HepG2 (cell line): ENCODE measurements at regions not wholly inside any gene's neighbourhood (a gene's known extent, or its start where the extent isn't known, plus 50 kb on each side); places are given as distances from the start of the nearest gene placed in this dataset.

Experiments
- ATAC-seq: fragments of 200-7000 bp; cut with Tn5 transposase; 3 replicates; pipeline ENCODE4 v1.9.1; 2020; ENCODE audit warnings: mild to moderate bottlenecking, moderate library complexity
- BruUV-seq: library from RNA; stranded (reverse); fragments of 400-500 nt; replicated peaks from 2 replicates; lab custom pipeline; 2021; lab: Mats Ljungman, UMichigan
- CTCF ChIA-PET: fragments of 300-600 bp; formaldehyde crosslinking; extraction: SDS; loops from one replicate; lab custom pipeline; 2021; ENCODE audit warnings: low total read pairs, inconsistent platforms, low intra/inter-chr PET ratio; lab: Yijun Ruan, JAX
- POLR2A ChIA-PET: fragments of 350-600 bp; sonication (Branson Sonifier 250); formaldehyde crosslinking; loops from one replicate; lab custom pipeline; 2020; ENCODE audit warnings: antibody characterized with exemption, inconsistent platforms; lab: Yijun Ruan, JAX
- DNase-seq: peaks from one replicate; pipeline ENCODE4 v3.0.0-alpha.2; 2015; ENCODE audit warnings: low spot score
- FAIRE-seq: peaks from 3 replicates; lab custom pipeline; 2011; peaks lifted over from hg19 to GRCh38; lab: Jason Lieb, UNC
- H2AFZ ChIP-seq: one replicate; pipeline ENCODE4 v1.6.1; 2011; ENCODE audit warnings: low read length, inconsistent platforms
- H3K27ac ChIP-seq: fragments of 300-600 bp; 3 replicates; pipeline ENCODE4 v1.8.0; 2011; ENCODE audit warnings: mixed run types, mild to moderate bottlenecking, mixed read lengths, low read length, inconsistent platforms; ENCODE audit not compliant: insufficient read depth; ENCODE audit errors: extremely low read length
- H3K27me3 ChIP-seq, 2 experiments: fragments of 200-600 bp in 1 of 2; 2 replicates in 1 of 2; 3 replicates in 1 of 2; pipeline versions ENCODE4 v1.6.0 to v1.8.0; 2011; ENCODE audit warnings: low read length in 2 of 2, mild to moderate bottlenecking in 2 of 2, moderate library complexity in 2 of 2, inconsistent platforms in 1 of 2; ENCODE audit not compliant: insufficient read depth in 2 of 2, control insufficient read depth in 1 of 2
- H3K36me3 ChIP-seq, 2 experiments: fragments of 200-600 bp in 1 of 2; replicated peaks in 1 of 2; 2 replicates in 1 of 2; 3 replicates in 1 of 2; pipeline versions ENCODE4 v1.5.1 to v1.8.0; 2011; ENCODE audit warnings: low read length in 2 of 2, inconsistent platforms in 1 of 2; ENCODE audit not compliant: insufficient read depth in 2 of 2, control insufficient read depth in 1 of 2
- H3K4me1 ChIP-seq: 2 replicates; pipeline ENCODE4 v1.5.1; 2012; ENCODE audit warnings: low read length, inconsistent platforms; ENCODE audit not compliant: insufficient read depth
- H3K4me2 ChIP-seq: 2 replicates; pipeline ENCODE4 v1.6.0; 2011; ENCODE audit warnings: low read depth, low read length, inconsistent platforms
- H3K4me3 ChIP-seq, 3 experiments: fragments of 200-600 bp in 1 of 3; sonication (generic), shearing (Covaris generic) in 1 of 3; replicated peaks in 1 of 3; 2 replicates each; pipeline ENCODE4 v1.5.1; 2011 to 2016; ENCODE audit warnings: low read length in 3 of 3, inconsistent platforms in 2 of 3, low read depth in 2 of 3, mild to moderate bottlenecking in 2 of 3, control low read depth in 1 of 3, mixed read lengths in 1 of 3; ENCODE audit not compliant: insufficient read depth in 1 of 3
- H3K79me2 ChIP-seq: one replicate; pipeline ENCODE4 v1.6.1; 2011; ENCODE audit warnings: low read length, inconsistent platforms; ENCODE audit not compliant: insufficient read depth
- H3K9ac ChIP-seq: 2 replicates; pipeline ENCODE4 v1.6.0; 2011; ENCODE audit warnings: mild to moderate bottlenecking, low read depth, low read length, inconsistent platforms; ENCODE audit not compliant: insufficient read depth
- H3K9me3 ChIP-seq: 2 replicates; pipeline ENCODE4 v1.5.1; 2012; ENCODE audit warnings: mild to moderate bottlenecking, low read length
- H4K20me1 ChIP-seq: 2 replicates; pipeline ENCODE4 v1.6.0; 2011; ENCODE audit warnings: inconsistent platforms, mild to moderate bottlenecking, low read length, moderate library complexity; ENCODE audit not compliant: insufficient read depth
- AFF4 ChIP-seq: sonication (generic); formaldehyde crosslinking; IDR thresholded peaks from 2 replicates; pipeline ENCODE4 v1.4.0; 2020; ENCODE audit warnings: missing genetic modification reagents
- DMAP1 ChIP-seq: IDR thresholded peaks from 2 replicates; pipeline ENCODE4 v1.6.1; 2016
- HMG20A ChIP-seq: IDR thresholded peaks from 2 replicates; pipeline ENCODE4 v1.6.1; 2016; ENCODE audit warnings: borderline replicate concordance
- IRF2 ChIP-seq: IDR thresholded peaks from 2 replicates; pipeline ENCODE4 v1.6.1; 2018; ENCODE audit warnings: missing genetic modification reagents, missing compliant biosample characterization
- ISX ChIP-seq: sonication (generic); formaldehyde crosslinking; conservative IDR thresholded peaks from 2 replicates; pipeline ENCODE4 v1.5.0; 2020; ENCODE audit warnings: missing genetic modification reagents
- MTA1 ChIP-seq: sonication (generic); formaldehyde crosslinking; IDR thresholded peaks from 2 replicates; pipeline ENCODE4 v1.4.0; 2020; ENCODE audit warnings: missing genetic modification reagents, mild to moderate bottlenecking, borderline replicate concordance
- NFE2L2 ChIP-seq: fragments of 150-350 bp; IDR thresholded peaks from 2 replicates; pipeline ENCODE4 v1.6.1; 2014; ENCODE audit warnings: low read length
- REXO4 ChIP-seq: sonication (generic); formaldehyde crosslinking; IDR thresholded peaks from 2 replicates; pipeline ENCODE4 v1.8.0; 2022; ENCODE audit warnings: missing genetic modification reagents, mild to moderate bottlenecking, borderline replicate concordance
- STAG1 ChIP-seq: sonication (generic); formaldehyde crosslinking; IDR thresholded peaks from 2 replicates; pipeline ENCODE4 v1.4.0; 2020; ENCODE audit warnings: missing genetic modification reagents
- U2AF2 ChIP-seq: fragments of 200-400 bp; formaldehyde crosslinking; IDR thresholded peaks from 2 replicates; pipeline ENCODE4 v1.6.1; 2017; ENCODE audit warnings: low read depth, mild to moderate bottlenecking, low read length
- USF2 ChIP-seq, 2 experiments: sonication (generic) in 1 of 2; formaldehyde crosslinking in 1 of 2; IDR thresholded peaks; 2 replicates each; pipeline versions ENCODE4 v1.5.1 to v1.6.1; 2011 to 2020; ENCODE audit warnings: borderline replicate concordance in 1 of 2, low read depth in 1 of 2, low read length in 1 of 2, mild to moderate bottlenecking in 1 of 2, missing genetic modification reagents in 1 of 2, moderate library complexity in 1 of 2
- ZFP91 ChIP-seq: sonication (generic); formaldehyde crosslinking; IDR thresholded peaks from 2 replicates; pipeline ENCODE4 v1.9.0; 2022; ENCODE audit warnings: missing genetic modification reagents, mild to moderate bottlenecking, borderline replicate concordance
- ZNF260 ChIP-seq: sonication (generic); formaldehyde crosslinking; IDR thresholded peaks from 2 replicates; pipeline ENCODE4 v1.4.0; 2020; ENCODE audit warnings: missing genetic modification reagents, low read depth, mild to moderate bottlenecking, borderline replicate concordance
- ZNF331 ChIP-seq: sonication (generic); formaldehyde crosslinking; IDR thresholded peaks from 2 replicates; pipeline ENCODE4 v1.4.0; 2020; ENCODE audit warnings: missing genetic modification reagents
- ZNF414 ChIP-seq: sonication (generic); formaldehyde crosslinking; IDR thresholded peaks from 2 replicates; pipeline ENCODE4 v1.5.0; 2020; ENCODE audit warnings: missing genetic modification reagents
- WGBS: methylation state at CpG from one replicate; pipeline ENCODE4 v1.1.6; 2017; ENCODE audit warnings: low lambda C conversion rate; 5-methylcytosine and 5-hydroxymethylcytosine counted together
- in situ Hi-C: cut with HindIII; loops from 2 replicates; pipeline ENCODE4 v1.10.0; 2017; ENCODE audit warnings: low pct_unique_long_range_greater_than_20kb; ENCODE audit not compliant: extremely low pct_ligation_motif_present
- intact Hi-C: fragments of 100-400 bp; cut with micrococcal nuclease; formaldehyde crosslinking; loops from one replicate; pipeline ENCODE4 v1.10.0; 2022; ENCODE audit not compliant: unreplicated experiment

- Histone ChIP-seq H2AFZ (no peak overlapping the region), H3K79me2 (no peaks in the 10 kb centered on the region), H3K27me3 (peaks cover 0 to 2% of the 10 kb centered on the region in 2 experiments; a peak in 1 of 5 replicates), H3K27ac (no peak overlapping the region), H3K9me3 (no peaks in the 10 kb centered on the region), H3K9ac (no peak overlapping the region), H4K20me1 (no peaks in the 10 kb centered on the region), H3K4me2 (no peak overlapping the region), H3K36me3 (no peaks in the 10 kb centered on the region), H3K4me3 (no peak overlapping the region), H3K4me1 (no peaks in the 10 kb centered on the region)
- CTCF ChIA-PET: no interaction called here
- BruUV-seq: no TSS peak
- intact Hi-C loops: no loop called here
- TF ChIP-seq ZNF260 (CRISPR knock-in tag): no peak
- TF ChIP-seq ZNF414 (CRISPR knock-in tag): no peak
- TF ChIP-seq ZFP91 (CRISPR knock-in tag): no peak
- no peak for TF ChIP-seq REXO4 (CRISPR knock-in tag)
- no peak for TF ChIP-seq USF2 (IDR thresholded peaks at IDR 0.05; ENCODE audit: low read depth, low read length)
- no peak for TF ChIP-seq USF2 (CRISPR knock-in tag; IDR thresholded peaks at IDR 0.05; ENCODE audit: borderline replicate concordance)
- TF ChIP-seq U2AF2: no peak
- no peak for TF ChIP-seq AFF4
- TF ChIP-seq MTA1 (CRISPR knock-in tag): no peak
- TF ChIP-seq ZNF331 (CRISPR knock-in tag): no peak
- no peak for TF ChIP-seq DMAP1 (CRISPR knock-in tag)
- TF ChIP-seq HMG20A (CRISPR knock-in tag): no peak
- TF ChIP-seq STAG1 (CRISPR knock-in tag): no peak
- no peak for TF ChIP-seq ISX (CRISPR knock-in tag)
- no peak for TF ChIP-seq NFE2L2
- no peak for TF ChIP-seq IRF2 (CRISPR knock-in tag)
- whole genome bisulfite sequencing: 0% methylated on average over 3 of the region's 8 CpGs
- in situ Hi-C loops: no loop called here
- ATAC-seq: no peak
- POLR2A ChIA-PET: no interaction called here
- DNase-seq: no peak
- no peak for FAIRE-seq
These were observed 315.7 kb upstream of the RRP15 start for GRCh38 chr1:217969428-217969827.
